ENCODE measurements at regions not wholly inside any gene's neighbourhood (a gene's known extent, or its start where the extent isn't known, plus 50 kb on each side); places are given as distances from the start of the nearest gene placed in this dataset.

GRCh38 chr17:17406225-17406624 is 70.6 kb upstream of the MED9 start:
- H3K36me3 ChIP-seq (ENCODE audit: control insufficient read depth, insufficient read depth, low read length) = no peaks in the 10 kb centered on the region
- no peaks in the 10 kb centered on the region for H4K20me1 ChIP-seq (ENCODE audit: control insufficient read depth, extremely low read depth, insufficient read depth, low read length)
- no peak for DNase-seq (ENCODE audit: low read depth in 2 of 2)
- H3K9ac ChIP-seq (ENCODE audit: insufficient read depth, low read length) = no peak overlapping the region
- TF ChIP-seq CTCF (conservative IDR thresholded peaks at IDR 0.05 in 1 of 2, IDR thresholded peaks at IDR 0.05 in 1 of 2; ENCODE audit: low read depth in 1 of 2, low read length in 2 of 2) = no peak
- no peaks in the 10 kb centered on the region for H3K79me2 ChIP-seq (ENCODE audit: control insufficient read depth, insufficient read depth, low read length)
- peaks cover 4% of the 10 kb centered on the region for H3K27me3 ChIP-seq (ENCODE audit: control insufficient read depth, insufficient read depth, low read length)
- H3K9me3 ChIP-seq (ENCODE audit: control insufficient read depth, insufficient read depth, low read depth, low read length) = no peaks in the 10 kb centered on the region
- H2AFZ ChIP-seq (ENCODE audit: low read length) = no peak overlapping the region
- H3K4me2 ChIP-seq (ENCODE audit: extremely low read depth, insufficient read depth, low read length) = no peak overlapping the region
- no peak overlapping the region for H3K27ac ChIP-seq (ENCODE audit: insufficient read depth, low read length)
- H3K4me1 ChIP-seq (ENCODE audit: control insufficient read depth, extremely low read depth, insufficient read depth, low read length) = peaks cover 4% of the 10 kb centered on the region
- no peak overlapping the region for H3K4me3 ChIP-seq (replicated peaks in 1 of 4; ENCODE audit: control extremely low read depth in 1 of 4, insufficient read depth in 1 of 4, low read depth in 3 of 4, low read length in 4 of 4)

GRCh38 chr17:17408236-17408794 is 68.5 kb upstream of the MED9 start:
- Histone ChIP-seq H3K4me3 (replicated peaks in 1 of 4; ENCODE audit: control extremely low read depth in 1 of 4, insufficient read depth in 1 of 4, low read depth in 3 of 4, low read length in 4 of 4) (no peak overlapping the region), H3K9me3 (ENCODE audit: control insufficient read depth, insufficient read depth, low read depth, low read length) (no peaks in the 10 kb centered on the region), H3K27ac (ENCODE audit: insufficient read depth, low read length) (no peak overlapping the region), H3K27me3 (ENCODE audit: control insufficient read depth, insufficient read depth, low read length) (peaks cover 4% of the 10 kb centered on the region), H2AFZ (ENCODE audit: low read length) (no peak overlapping the region), H3K9ac (ENCODE audit: insufficient read depth, low read length) (no peak overlapping the region), H4K20me1 (ENCODE audit: control insufficient read depth, extremely low read depth, insufficient read depth, low read length) (no peaks in the 10 kb centered on the region), H3K36me3 (ENCODE audit: control insufficient read depth, insufficient read depth, low read length) (no peaks in the 10 kb centered on the region), H3K79me2 (ENCODE audit: control insufficient read depth, insufficient read depth, low read length) (no peaks in the 10 kb centered on the region), H3K4me2 (ENCODE audit: extremely low read depth, insufficient read depth, low read length) (no peak overlapping the region), H3K4me1 (ENCODE audit: control insufficient read depth, extremely low read depth, insufficient read depth, low read length) (peaks cover 2% of the 10 kb centered on the region)
- DNase-seq (ENCODE audit: low read depth in 2 of 2) = peak; percentile 36 to 78
- no peak for TF ChIP-seq EZH2 (IDR thresholded peaks at IDR 0.05; ENCODE audit: low read length, missing control alignments)
- no peak for TF ChIP-seq CTCF (conservative IDR thresholded peaks at IDR 0.05 in 1 of 2, IDR thresholded peaks at IDR 0.05 in 1 of 2; ENCODE audit: low read depth in 1 of 2, low read length in 2 of 2)

- H3K27me3 ChIP-seq (ENCODE audit: control insufficient read depth, insufficient read depth, low read length) = no peaks in the 10 kb centered on the region
- no peak overlapping the region for H2AFZ ChIP-seq (ENCODE audit: low read length)
- H3K9me3 ChIP-seq (ENCODE audit: control insufficient read depth, insufficient read depth, low read depth, low read length) = no peaks in the 10 kb centered on the region
- TF ChIP-seq CTCF (conservative IDR thresholded peaks at IDR 0.05 in 1 of 2, IDR thresholded peaks at IDR 0.05 in 1 of 2; ENCODE audit: low read depth in 1 of 2, low read length in 2 of 2) (no peak), EZH2 (IDR thresholded peaks at IDR 0.05; ENCODE audit: low read length, missing control alignments) (no peak)
- H3K79me2 ChIP-seq (ENCODE audit: control insufficient read depth, insufficient read depth, low read length) = no peaks in the 10 kb centered on the region
- no peak overlapping the region for H3K4me2 ChIP-seq (ENCODE audit: extremely low read depth, insufficient read depth, low read length)
- H3K36me3 ChIP-seq (ENCODE audit: control insufficient read depth, insufficient read depth, low read length) = no peaks in the 10 kb centered on the region
- no peak overlapping the region for H3K4me3 ChIP-seq (replicated peaks in 1 of 4; ENCODE audit: control extremely low read depth in 1 of 4, insufficient read depth in 1 of 4, low read depth in 3 of 4, low read length in 4 of 4)
- no peak for DNase-seq (ENCODE audit: low read depth in 2 of 2)
- H3K9ac ChIP-seq (ENCODE audit: insufficient read depth, low read length) = no peak overlapping the region
- no peaks in the 10 kb centered on the region for H4K20me1 ChIP-seq (ENCODE audit: control insufficient read depth, extremely low read depth, insufficient read depth, low read length)
- H3K4me1 ChIP-seq (ENCODE audit: control insufficient read depth, extremely low read depth, insufficient read depth, low read length) = peaks cover 6% of the 10 kb centered on the region
- H3K27ac ChIP-seq (ENCODE audit: insufficient read depth, low read length) = no peak overlapping the region
Measured at GRCh38 chr17:17410357-17410756, 66.4 kb upstream of the MED9 start.

Measured in fibroblast of lung (primary cell).